Heart left ventricle (tissue), 13 donors: ENCODE measurements at regions not wholly inside any gene's neighbourhood (a gene's known extent, or its start where the extent isn't known, plus 50 kb on each side); places are given as distances from the start of the nearest gene placed in this dataset.
"Not testable (repeated sequence)": the region's sequence is repeated elsewhere in the genome, so short reads cannot be mapped to it uniquely, and the experiment has no call there.

Experiments
- CTCF ChIP-seq, 12 donors: fragments of 200-600 bp; sonication (generic) in 4 of 12; IDR thresholded peaks; one replicate each; pipeline versions ENCODE4 v1.5.0 to v1.8.0; 2018 to 2022; ENCODE audit warnings: antibody characterized with exemption in 12 of 12, mild to moderate bottlenecking in 5 of 12
- POLR2A ChIP-seq, 2 donors: fragments of 450-650 bp; IDR thresholded peaks; one replicate each; pipeline ENCODE4 v1.6.1; 2017; ENCODE audit warnings: antibody characterized with exemption in 2 of 2, mild to moderate bottlenecking in 2 of 2, moderate library complexity in 2 of 2
- donor health status: ischemic (EF 13 %, LVEDD 7.1; RV severe dilation, severe dysfunction).
- donor health status: DM: no; HTN: yes; CAD: no.
- donor health status: DM: no; HTN: no; CAD: no.
- donor health status: ischemic (EF 25% LVEDD 6.9; RV normal size, moderate dysfunction).
- donor health status: ischemic (EF 25% LVEDD 5.7; RV mildly dilated, moderate dysfunction).
- donor health status: ischemic (EF 35%, LVEDD 5.7; RV mildly dilated, moderate dysfunction).
- donor health status: nonischemic (EF 11% LVEDD 7.7; RV severe dilation, severe dysfunction).
- donor health status: DM: yes; HTN: yes; CAD: no.
- donor health status: PGD.
- donor health status: ischemic (EF 29% LVEDD 5.4; RV normal size, mild dysfunction).
- donor health status: nonischemic (EF 23%, LVEDD 6.1; RV moderate dilation, normal function).

- not testable (repeated sequence) for TF ChIP-seq CTCF, POLR2A (IDR thresholded peaks at IDR 0.05)
Observed at GRCh38 chr6:26844823-26845222, 185.3 kb upstream of the ZNF322 start.
